Endodermal cell (in vitro differentiated cells): ENCODE measurements at regions not wholly inside any gene's neighbourhood (a gene's known extent, or its start where the extent isn't known, plus 50 kb on each side); places are given as distances from the start of the nearest gene placed in this dataset.

ENCODE experiments used
- DNase-seq: peaks from one replicate; pipeline ENCODE4 v3.0.0-alpha.2; 2017
- H3K27ac ChIP-seq: 2 replicates; pipeline ENCODE4 v1.5.1; 2013; ENCODE audit warnings: mild to moderate bottlenecking, low read depth, low read length, moderate library complexity
- H3K27me3 ChIP-seq: 2 replicates; pipeline ENCODE4 v1.6.1; 2013; ENCODE audit warnings: mild to moderate bottlenecking, low read length, moderate library complexity; ENCODE audit not compliant: insufficient read depth, control insufficient read depth, poor library complexity, severe bottlenecking
- H3K36me3 ChIP-seq: 2 replicates; pipeline ENCODE4 v1.7.0; 2013; ENCODE audit warnings: mild to moderate bottlenecking, low read length, moderate library complexity; ENCODE audit not compliant: control insufficient read depth, insufficient read depth
- H3K4me1 ChIP-seq: one replicate; pipeline ENCODE4 v1.7.0; 2013; ENCODE audit warnings: low read length; ENCODE audit not compliant: control insufficient read depth, insufficient read depth
- H3K4me3 ChIP-seq: 2 replicates; pipeline ENCODE4 v1.5.1; 2013; ENCODE audit warnings: mild to moderate bottlenecking, low read length, moderate library complexity
- H3K9ac ChIP-seq: 2 replicates; pipeline ENCODE4 v1.6.1; 2013; ENCODE audit warnings: mild to moderate bottlenecking, low read length, moderate library complexity; ENCODE audit not compliant: poor library complexity, severe bottlenecking; ENCODE audit errors: extremely low read depth
- H3K9me3 ChIP-seq: 2 replicates; pipeline ENCODE4 v1.6.1; 2013; ENCODE audit warnings: mild to moderate bottlenecking, low read length, moderate library complexity; ENCODE audit not compliant: control insufficient read depth
- H3K27ac Mint-ChIP-seq: 2 replicates; pipeline ENCODE4 v1.8.0; 2020; ENCODE audit warnings: mixed read lengths
- H3K27me3 Mint-ChIP-seq: 2 replicates; pipeline ENCODE4 v1.8.0; 2021; ENCODE audit warnings: mild to moderate bottlenecking, mixed read lengths; ENCODE audit not compliant: insufficient read depth
- H3K36me3 Mint-ChIP-seq: 2 replicates; pipeline ENCODE4 v1.8.0; 2020; ENCODE audit warnings: low read depth, mixed read lengths
- H3K4me1 Mint-ChIP-seq: 2 replicates; pipeline ENCODE4 v1.8.0; 2020; ENCODE audit warnings: mixed read lengths
- H3K4me3 Mint-ChIP-seq: 2 replicates; pipeline ENCODE4 v1.8.0; 2020; ENCODE audit warnings: mild to moderate bottlenecking, moderate library complexity, mixed read lengths
- H3K9me3 Mint-ChIP-seq: 2 replicates; pipeline ENCODE4 v1.8.0; 2020; ENCODE audit warnings: mild to moderate bottlenecking, mixed read lengths
- WGBS, 2 experiments: methylation state at CpG; one replicate each; pipeline versions ENCODE4 v1.1.5 to v1.1.7; 2013; ENCODE audit warnings: missing lambda C conversion rate in 2 of 2, mixed read lengths in 1 of 2; ENCODE audit not compliant: insufficient coverage in 1 of 2, insufficient read length in 1 of 2; 5-methylcytosine and 5-hydroxymethylcytosine counted together
- TF ChIP-seq, protein P1 (sequence below): fragments of 200-600 bp; sonication (generic); conservative IDR thresholded peaks from 2 replicates; pipeline ENCODE4 v1.5.0; 2021; ENCODE audit warnings: antibody characterized with exemption, mild to moderate bottlenecking

DNA sequence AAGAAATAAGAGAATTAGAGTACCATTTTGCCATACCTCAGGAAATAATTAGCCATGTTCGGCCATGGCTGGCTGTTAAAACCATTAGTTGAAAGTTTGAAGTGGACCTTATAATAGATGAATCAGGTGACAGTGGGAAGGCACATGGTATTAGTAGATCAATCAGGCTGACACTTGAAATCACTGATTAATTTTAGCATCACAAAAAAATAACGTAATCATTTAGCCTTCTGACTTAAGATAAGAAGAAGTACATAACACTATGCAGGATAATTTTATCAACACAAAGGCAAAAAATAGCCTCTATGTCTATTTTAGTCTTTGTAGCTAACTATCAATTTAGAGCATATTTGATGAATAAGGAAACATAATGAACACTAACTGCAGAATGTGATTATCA, 615.5 kb downstream of the PCDH17 start:
- Mint-ChIP-seq H3K27me3 (no peaks in the 10 kb centered on the region), H3K4me3 (no peak overlapping the region), H3K36me3 (no peaks in the 10 kb centered on the region), H3K9me3 (no peaks in the 10 kb centered on the region), H3K27ac (no peak overlapping the region), H3K4me1 (no peaks in the 10 kb centered on the region)
- Histone ChIP-seq H3K36me3 (no peaks in the 10 kb centered on the region), H3K9me3 (no peaks in the 10 kb centered on the region), H3K27me3 (no peaks in the 10 kb centered on the region), H3K27ac (no peak overlapping the region), H3K4me3 (no peak overlapping the region), H3K4me1 (no peaks in the 10 kb centered on the region), H3K9ac (no peak overlapping the region)
- 84 to 100% methylated on average over 1 to 2 of the region's 2 CpGs for WGBS, 2 experiments
- DNase-seq = no peak
- TF ChIP-seq, protein P1, sequence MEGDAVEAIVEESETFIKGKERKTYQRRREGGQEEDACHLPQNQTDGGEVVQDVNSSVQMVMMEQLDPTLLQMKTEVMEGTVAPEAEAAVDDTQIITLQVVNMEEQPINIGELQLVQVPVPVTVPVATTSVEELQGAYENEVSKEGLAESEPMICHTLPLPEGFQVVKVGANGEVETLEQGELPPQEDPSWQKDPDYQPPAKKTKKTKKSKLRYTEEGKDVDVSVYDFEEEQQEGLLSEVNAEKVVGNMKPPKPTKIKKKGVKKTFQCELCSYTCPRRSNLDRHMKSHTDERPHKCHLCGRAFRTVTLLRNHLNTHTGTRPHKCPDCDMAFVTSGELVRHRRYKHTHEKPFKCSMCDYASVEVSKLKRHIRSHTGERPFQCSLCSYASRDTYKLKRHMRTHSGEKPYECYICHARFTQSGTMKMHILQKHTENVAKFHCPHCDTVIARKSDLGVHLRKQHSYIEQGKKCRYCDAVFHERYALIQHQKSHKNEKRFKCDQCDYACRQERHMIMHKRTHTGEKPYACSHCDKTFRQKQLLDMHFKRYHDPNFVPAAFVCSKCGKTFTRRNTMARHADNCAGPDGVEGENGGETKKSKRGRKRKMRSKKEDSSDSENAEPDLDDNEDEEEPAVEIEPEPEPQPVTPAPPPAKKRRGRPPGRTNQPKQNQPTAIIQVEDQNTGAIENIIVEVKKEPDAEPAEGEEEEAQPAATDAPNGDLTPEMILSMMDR = no peak

GRCh38 chr13:58254943-58255342, 623.4 kb downstream of the PCDH17 start:
- 86% methylated on average over 1 of the region's 1 CpG; no CpG with 5 or more reads in 1 of the 2 experiments for WGBS, 2 experiments
- Histone ChIP-seq H3K27ac (peak overlapping the region; percentile 92), H3K4me1 (no peaks in the 10 kb centered on the region), H3K27me3 (no peaks in the 10 kb centered on the region), H3K36me3 (no peaks in the 10 kb centered on the region), H3K4me3 (no peak overlapping the region), H3K9ac (no peak overlapping the region), H3K9me3 (no peaks in the 10 kb centered on the region)
- H3K9me3 Mint-ChIP-seq = no peaks in the 10 kb centered on the region
- TF ChIP-seq, protein P1 = no peak
- H3K27ac Mint-ChIP-seq = no peak overlapping the region
- no peak overlapping the region for H3K4me3 Mint-ChIP-seq
- no peaks in the 10 kb centered on the region for H3K36me3 Mint-ChIP-seq
- no peaks in the 10 kb centered on the region for H3K27me3 Mint-ChIP-seq
- DNase-seq = no peak
- H3K4me1 Mint-ChIP-seq = peaks cover 10% of the 10 kb centered on the region

GRCh38 chr13:58266271-58266670, 634.7 kb downstream of the PCDH17 start:
- H3K4me1 ChIP-seq = no peaks in the 10 kb centered on the region
- H3K27ac ChIP-seq = no peak overlapping the region
- no peak overlapping the region for H3K9ac ChIP-seq
- no peaks in the 10 kb centered on the region for H3K27me3 ChIP-seq
- DNase-seq = no peak
- no peaks in the 10 kb centered on the region for H3K36me3 ChIP-seq
- TF ChIP-seq, protein P1 = no peak
- Mint-ChIP-seq H3K36me3 (no peaks in the 10 kb centered on the region), H3K4me3 (no peak overlapping the region), H3K27ac (no peak overlapping the region), H3K4me1 (no peaks in the 10 kb centered on the region), H3K27me3 (no peaks in the 10 kb centered on the region), H3K9me3 (no peaks in the 10 kb centered on the region)
- no peaks in the 10 kb centered on the region for H3K9me3 ChIP-seq
- WGBS, 2 experiments = no CpG with 5 or more reads among the region's 1 CpG
- H3K4me3 ChIP-seq = no peak overlapping the region
